Loucy (cell line): ENCODE measurements at regions not wholly inside any gene's neighbourhood (a gene's known extent, or its start where the extent isn't known, plus 50 kb on each side); places are given as distances from the start of the nearest gene placed in this dataset.

Experiments
- H2AFZ ChIP-seq: fragments of 200-600 bp; sonication (generic); 2 replicates; pipeline ENCODE4 v1.6.0; 2016; ENCODE audit warnings: antibody characterized with exemption, mild to moderate bottlenecking, low read length, moderate library complexity
- H3F3A ChIP-seq: fragments of 200-600 bp; 2 replicates; pipeline ENCODE4 v1.6.0; 2016; ENCODE audit warnings: antibody characterized with exemption, low read depth, mild to moderate bottlenecking
- H3K27me3 ChIP-seq: fragments of 200-600 bp; sonication (generic); 2 replicates; pipeline ENCODE4 v1.6.1; 2014; ENCODE audit warnings: low read length, mild to moderate bottlenecking; ENCODE audit not compliant: insufficient read depth, poor library complexity, severe bottlenecking
- H3K36me3 ChIP-seq: fragments of 200-600 bp; sonication (generic); 2 replicates; pipeline ENCODE4 v1.6.1; 2016; ENCODE audit warnings: low read length; ENCODE audit not compliant: insufficient read depth
- H3K4me1 ChIP-seq: fragments of 200-600 bp; sonication (generic); 2 replicates; pipeline ENCODE4 v1.5.1; 2014; ENCODE audit warnings: low read length, mild to moderate bottlenecking; ENCODE audit not compliant: insufficient read depth, poor library complexity, severe bottlenecking
- H3K4me2 ChIP-seq: fragments of 200-600 bp; sonication (generic); 2 replicates; pipeline ENCODE4 v1.6.0; 2014; ENCODE audit warnings: antibody characterized with exemption, low read length, low read depth, mild to moderate bottlenecking; ENCODE audit not compliant: poor library complexity, severe bottlenecking
- H3K4me3 ChIP-seq: fragments of 200-600 bp; sonication (generic); 2 replicates; pipeline ENCODE4 v1.5.1; 2014; ENCODE audit warnings: low read length, mild to moderate bottlenecking, mixed read lengths; ENCODE audit not compliant: poor library complexity, severe bottlenecking
- H3K79me2 ChIP-seq: fragments of 200-600 bp; sonication (generic); 2 replicates; pipeline ENCODE4 v1.6.1; 2014; ENCODE audit warnings: low read length; ENCODE audit not compliant: insufficient read depth
- H3K9ac ChIP-seq: fragments of 200-600 bp; sonication (generic); 2 replicates; pipeline ENCODE4 v1.6.0; 2014; ENCODE audit warnings: mild to moderate bottlenecking, low read depth, low read length, moderate library complexity; ENCODE audit not compliant: poor library complexity, severe bottlenecking
- H3K9me2 ChIP-seq: fragments of 200-600 bp; sonication (generic); replicated peaks from 2 replicates; pipeline ENCODE4 v1.6.1; 2016; ENCODE audit warnings: low read depth, low read length, mixed read lengths
- H3K9me3 ChIP-seq: fragments of 200-600 bp; sonication (generic); 2 replicates; pipeline ENCODE4 v1.6.1; 2014; ENCODE audit warnings: mild to moderate bottlenecking, antibody characterized with exemption, low read length, low read depth; ENCODE audit not compliant: insufficient read depth
- H4K20me1 ChIP-seq: fragments of 200-600 bp; sonication (generic); 2 replicates; pipeline ENCODE4 v1.6.0; 2014; ENCODE audit warnings: antibody characterized with exemption, low read length, mild to moderate bottlenecking; ENCODE audit not compliant: insufficient read depth, poor library complexity, severe bottlenecking
- CTCF ChIP-seq: fragments of 200-600 bp; sonication (generic); conservative IDR thresholded peaks from 2 replicates; pipeline ENCODE4 v1.5.1; 2014; ENCODE audit warnings: mild to moderate bottlenecking, antibody characterized with exemption, low read length
- EZH2phosphoT487 ChIP-seq: fragments of 200-600 bp; IDR thresholded peaks from 2 replicates; pipeline ENCODE4 v1.6.1; 2018; ENCODE audit warnings: antibody characterized with exemption, mild to moderate bottlenecking, moderate library complexity, borderline replicate concordance

- no peaks in the 10 kb centered on the region for H4K20me1 ChIP-seq
- no peaks in the 10 kb centered on the region for H3K9me3 ChIP-seq
- H3K4me2 ChIP-seq, result no peak overlapping the region
- H2AFZ ChIP-seq, result no peak overlapping the region
- H3K4me3 ChIP-seq, result no peak overlapping the region
- H3F3A ChIP-seq, result no peaks in the 10 kb centered on the region
- no peaks in the 10 kb centered on the region for H3K36me3 ChIP-seq
- no peak for TF ChIP-seq CTCF
- no peak for TF ChIP-seq EZH2phosphoT487
- H3K27me3 ChIP-seq, result no peaks in the 10 kb centered on the region
- no peaks in the 10 kb centered on the region for H3K79me2 ChIP-seq
- H3K9ac ChIP-seq, result no peak overlapping the region
- no peaks in the 10 kb centered on the region for H3K9me2 ChIP-seq
- peaks cover 4% of the 10 kb centered on the region for H3K4me1 ChIP-seq
Measured at GRCh38 chr6:16003197-16003491, 125.7 kb upstream of the MYLIP start.

- no peak for TF ChIP-seq EZH2phosphoT487
- TF ChIP-seq CTCF, result no peak
- H3K4me1 ChIP-seq, result peaks cover 4% of the 10 kb centered on the region
- H3K36me3 ChIP-seq, result no peaks in the 10 kb centered on the region
- H3K9ac ChIP-seq, result no peak overlapping the region
- H2AFZ ChIP-seq, result no peak overlapping the region
- H3K4me3 ChIP-seq, result no peak overlapping the region
- no peaks in the 10 kb centered on the region for H3K27me3 ChIP-seq
- no peaks in the 10 kb centered on the region for H3K9me3 ChIP-seq
- no peaks in the 10 kb centered on the region for H3F3A ChIP-seq
- no peaks in the 10 kb centered on the region for H3K9me2 ChIP-seq
- no peaks in the 10 kb centered on the region for H4K20me1 ChIP-seq
- no peak overlapping the region for H3K4me2 ChIP-seq
- no peaks in the 10 kb centered on the region for H3K79me2 ChIP-seq
Measured at GRCh38 chr6:16002332-16003196, 126.3 kb upstream of the MYLIP start.

GRCh38 chr6:16001158-16001557 lies 127.7 kb upstream of the MYLIP start:
- Histone ChIP-seq H4K20me1 (no peaks in the 10 kb centered on the region), H3K9me2 (no peaks in the 10 kb centered on the region), H3K4me3 (no peak overlapping the region), H3K79me2 (no peaks in the 10 kb centered on the region), H3K9ac (no peak overlapping the region), H3K9me3 (no peaks in the 10 kb centered on the region), H2AFZ (no peak overlapping the region), H3K36me3 (no peaks in the 10 kb centered on the region), H3F3A (no peaks in the 10 kb centered on the region), H3K4me1 (peaks cover 8% of the 10 kb centered on the region), H3K27me3 (no peaks in the 10 kb centered on the region), H3K4me2 (no peak overlapping the region)
- TF ChIP-seq CTCF, result no peak
- no peak for TF ChIP-seq EZH2phosphoT487
